LNCaP clone FGC (cell line): ENCODE measurements at regions not wholly inside any gene's neighbourhood (a gene's known extent, or its start where the extent isn't known, plus 50 kb on each side); places are given as distances from the start of the nearest gene placed in this dataset.

Source experiments
- DNase-seq: peaks from one replicate; pipeline ENCODE4 v3.0.0-alpha.2; 2011; ENCODE audit warnings: low read depth
- H3K4me3 ChIP-seq: 2 replicates; pipeline ENCODE4 v1.5.1; 2011; ENCODE audit warnings: mild to moderate bottlenecking, low read depth, low read length, control low read depth
- TF ChIP-seq, protein P1 (sequence below): IDR thresholded peaks from 2 replicates; pipeline ENCODE4 v1.5.1; 2012; ENCODE audit warnings: mild to moderate bottlenecking; ENCODE audit not compliant: control insufficient read depth, insufficient read depth; ENCODE audit errors: extremely low read depth

DNA sequence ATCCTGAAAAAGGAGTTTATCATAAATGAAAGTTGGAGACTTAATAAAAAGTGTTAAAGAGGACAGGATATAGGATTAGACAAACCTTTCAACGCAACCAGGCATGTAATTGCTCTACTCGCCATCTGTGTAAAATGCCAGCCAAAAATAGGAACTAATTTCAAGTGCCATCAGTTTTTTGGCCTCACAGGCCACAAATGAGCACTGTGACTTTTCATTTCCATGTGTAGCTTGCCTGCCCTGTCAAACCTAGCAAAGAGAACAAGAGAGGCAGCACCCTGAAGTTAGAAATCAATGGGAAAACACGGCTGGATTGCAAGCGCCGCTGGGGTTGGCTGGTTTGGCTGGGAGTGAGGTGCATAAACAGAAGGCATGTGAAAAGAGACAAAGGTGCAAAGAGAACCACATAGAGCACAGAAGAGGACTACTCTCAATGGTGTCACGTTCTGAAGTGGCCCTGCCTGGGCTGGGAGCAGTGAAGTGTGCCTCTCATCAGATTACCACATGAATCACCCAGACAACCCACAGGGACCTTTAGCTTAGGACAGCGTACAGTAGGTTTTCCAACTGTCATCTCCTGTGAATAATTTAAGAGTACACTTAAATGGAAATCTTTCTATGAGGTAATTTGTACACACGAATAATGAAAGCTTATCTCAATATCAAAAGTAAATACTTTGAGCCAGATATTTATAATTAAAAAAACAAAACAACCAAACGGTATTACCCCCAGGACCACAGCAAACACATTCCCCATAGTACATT, 78.0 kb upstream of the NHSL1 start:
- no peak overlapping the region for H3K4me3 ChIP-seq
- TF ChIP-seq, protein P1, sequence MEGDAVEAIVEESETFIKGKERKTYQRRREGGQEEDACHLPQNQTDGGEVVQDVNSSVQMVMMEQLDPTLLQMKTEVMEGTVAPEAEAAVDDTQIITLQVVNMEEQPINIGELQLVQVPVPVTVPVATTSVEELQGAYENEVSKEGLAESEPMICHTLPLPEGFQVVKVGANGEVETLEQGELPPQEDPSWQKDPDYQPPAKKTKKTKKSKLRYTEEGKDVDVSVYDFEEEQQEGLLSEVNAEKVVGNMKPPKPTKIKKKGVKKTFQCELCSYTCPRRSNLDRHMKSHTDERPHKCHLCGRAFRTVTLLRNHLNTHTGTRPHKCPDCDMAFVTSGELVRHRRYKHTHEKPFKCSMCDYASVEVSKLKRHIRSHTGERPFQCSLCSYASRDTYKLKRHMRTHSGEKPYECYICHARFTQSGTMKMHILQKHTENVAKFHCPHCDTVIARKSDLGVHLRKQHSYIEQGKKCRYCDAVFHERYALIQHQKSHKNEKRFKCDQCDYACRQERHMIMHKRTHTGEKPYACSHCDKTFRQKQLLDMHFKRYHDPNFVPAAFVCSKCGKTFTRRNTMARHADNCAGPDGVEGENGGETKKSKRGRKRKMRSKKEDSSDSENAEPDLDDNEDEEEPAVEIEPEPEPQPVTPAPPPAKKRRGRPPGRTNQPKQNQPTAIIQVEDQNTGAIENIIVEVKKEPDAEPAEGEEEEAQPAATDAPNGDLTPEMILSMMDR = no peak
- DNase-seq = no peak

DNA sequence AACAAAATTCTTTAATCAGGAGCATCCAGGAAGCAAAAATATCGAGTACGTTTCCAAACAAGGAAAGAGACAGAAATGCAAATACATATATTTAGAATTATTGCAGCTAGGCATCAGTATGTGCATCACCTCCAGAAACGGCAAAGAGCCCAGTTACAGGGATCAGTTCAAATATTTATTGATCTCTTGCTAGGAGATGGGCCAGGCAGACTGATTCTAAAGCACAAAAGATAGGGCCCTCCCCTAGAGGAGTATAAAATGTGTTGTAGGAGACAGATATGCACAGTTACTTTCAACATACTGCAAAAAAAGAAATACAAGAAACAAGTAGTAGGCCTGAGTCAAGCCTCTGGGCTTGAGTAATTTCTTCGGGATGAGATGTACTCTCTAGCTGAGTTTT, 80.7 kb upstream of the NHSL1 start:
- TF ChIP-seq, protein P1 = no peak
- no peak for DNase-seq
- H3K4me3 ChIP-seq = no peak overlapping the region

DNA sequence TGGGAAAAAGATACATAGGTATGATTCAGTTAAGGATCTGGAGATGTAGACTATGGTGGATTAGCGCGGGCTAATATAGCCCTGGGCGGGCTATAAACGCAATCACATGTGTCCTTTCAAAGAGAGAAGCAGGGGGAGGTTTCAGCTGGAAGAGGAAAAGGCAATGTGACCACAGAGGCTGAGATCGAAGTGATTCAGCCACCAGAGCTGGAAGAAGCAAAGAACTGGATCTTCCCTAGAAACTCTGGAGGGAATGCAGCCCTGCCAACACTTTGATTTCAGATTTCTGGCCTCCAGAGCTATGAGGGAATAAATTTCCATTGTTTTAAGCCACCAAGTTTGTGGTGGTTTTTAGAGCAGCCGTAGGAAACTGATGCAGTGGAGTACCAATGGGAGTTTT, 81.5 kb upstream of the NHSL1 start:
- no peak for DNase-seq
- no peak overlapping the region for H3K4me3 ChIP-seq
- TF ChIP-seq, protein P1 = no peak

DNA sequence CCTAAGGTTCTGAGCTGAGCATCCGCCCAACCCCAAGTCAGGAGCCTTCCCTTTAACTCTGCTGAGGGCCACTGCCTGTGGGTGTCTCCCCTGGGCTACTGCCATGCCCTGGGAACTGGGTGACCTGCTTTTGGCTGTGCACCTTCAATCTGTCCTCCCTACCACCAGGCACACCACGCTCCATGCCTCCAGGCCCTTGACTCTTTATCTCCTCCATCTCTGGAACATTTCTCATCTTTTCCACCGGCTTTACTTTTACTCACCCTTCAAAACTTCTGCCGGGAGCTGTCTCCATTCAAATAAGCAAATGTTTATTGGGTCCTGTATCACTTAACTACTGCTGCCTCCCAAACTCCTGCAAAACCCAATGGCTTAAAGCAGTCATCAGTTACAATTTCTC, 83.3 kb upstream of the NHSL1 start:
- TF ChIP-seq, protein P1 = no peak
- no peak for DNase-seq
- H3K4me3 ChIP-seq = no peak overlapping the region

DNA sequence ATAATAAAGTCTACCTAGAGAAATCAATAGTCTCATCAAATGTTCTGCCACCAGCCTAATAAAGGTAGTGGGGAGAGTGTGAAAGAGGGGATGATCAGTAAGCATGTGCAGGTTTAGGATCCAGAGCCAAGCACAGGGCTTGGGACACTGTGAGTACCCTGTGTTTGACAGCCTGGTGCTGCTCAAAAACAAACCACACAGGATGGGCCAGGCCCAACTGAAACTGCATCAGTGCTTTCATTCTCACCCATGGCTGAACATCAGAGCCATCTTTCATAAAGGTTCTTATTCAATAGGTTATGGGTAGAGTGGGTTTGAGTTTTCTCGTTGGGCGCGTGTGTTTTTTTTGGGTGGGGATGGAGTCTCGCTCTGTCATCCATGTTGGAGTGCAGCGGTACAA, 87.3 kb upstream of the NHSL1 start:
- H3K4me3 ChIP-seq = no peak overlapping the region
- TF ChIP-seq, protein P1 = no peak
- DNase-seq = no peak

DNA sequence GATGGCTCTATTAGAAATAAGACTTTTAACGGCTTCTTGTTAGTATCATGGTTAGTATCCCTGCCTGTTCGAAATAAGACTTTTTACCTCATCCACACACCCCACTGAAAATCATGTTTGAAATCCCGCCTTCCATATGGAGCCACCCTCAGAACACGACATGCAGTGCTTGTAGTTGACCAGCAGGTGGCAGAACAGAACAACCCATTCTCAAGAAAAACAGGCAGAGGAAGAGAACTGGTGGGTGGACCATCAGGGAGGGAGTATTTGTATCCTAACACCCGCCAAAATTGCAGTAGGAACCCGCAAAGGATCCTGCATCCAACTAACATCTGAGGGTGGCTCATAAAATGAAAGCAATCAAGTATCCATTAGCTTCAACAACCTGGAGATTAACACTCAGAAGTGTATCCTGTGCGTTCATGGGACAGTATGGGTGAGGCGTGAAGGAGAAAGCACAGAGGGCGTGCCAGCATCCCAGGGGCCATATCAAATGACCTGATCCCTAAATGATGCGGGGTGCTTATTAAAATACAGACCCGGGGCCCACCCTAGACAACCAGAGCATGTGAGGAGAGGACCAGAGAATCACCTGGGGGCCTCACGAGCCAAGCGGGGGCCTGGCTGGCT, 89.6 kb upstream of the NHSL1 start:
- DNase-seq = peak; percentile 28
- no peak overlapping the region for H3K4me3 ChIP-seq
- TF ChIP-seq, protein P1 = peak; percentile 94
